Mammary epithelial cell (primary cell): ENCODE measurements at regions not wholly inside any gene's neighbourhood (a gene's known extent, or its start where the extent isn't known, plus 50 kb on each side); places are given as distances from the start of the nearest gene placed in this dataset.

ENCODE experiments used
- EZH2 ChIP-seq: IDR thresholded peaks from 2 replicates; pipeline ENCODE4 v1.6.1; 2012; ENCODE audit warnings: low read length, inconsistent platforms, borderline replicate concordance
- TF ChIP-seq, protein P1 (sequence below), 2 donors: IDR thresholded peaks in 1 of 2; conservative IDR thresholded peaks in 1 of 2; 2 replicates each; pipeline ENCODE4 v1.5.1; 2011 to 2012; ENCODE audit warnings: inconsistent platforms in 2 of 2, low read length in 2 of 2, mild to moderate bottlenecking in 2 of 2, control low read depth in 1 of 2, low read depth in 1 of 2; ENCODE audit not compliant: insufficient read depth in 1 of 2; ENCODE audit errors: extremely low read depth in 1 of 2

GRCh38 chr13:54980651-54981050 lies 1952.0 kb downstream of the OLFM4 start:
- TF ChIP-seq, protein P1, sequence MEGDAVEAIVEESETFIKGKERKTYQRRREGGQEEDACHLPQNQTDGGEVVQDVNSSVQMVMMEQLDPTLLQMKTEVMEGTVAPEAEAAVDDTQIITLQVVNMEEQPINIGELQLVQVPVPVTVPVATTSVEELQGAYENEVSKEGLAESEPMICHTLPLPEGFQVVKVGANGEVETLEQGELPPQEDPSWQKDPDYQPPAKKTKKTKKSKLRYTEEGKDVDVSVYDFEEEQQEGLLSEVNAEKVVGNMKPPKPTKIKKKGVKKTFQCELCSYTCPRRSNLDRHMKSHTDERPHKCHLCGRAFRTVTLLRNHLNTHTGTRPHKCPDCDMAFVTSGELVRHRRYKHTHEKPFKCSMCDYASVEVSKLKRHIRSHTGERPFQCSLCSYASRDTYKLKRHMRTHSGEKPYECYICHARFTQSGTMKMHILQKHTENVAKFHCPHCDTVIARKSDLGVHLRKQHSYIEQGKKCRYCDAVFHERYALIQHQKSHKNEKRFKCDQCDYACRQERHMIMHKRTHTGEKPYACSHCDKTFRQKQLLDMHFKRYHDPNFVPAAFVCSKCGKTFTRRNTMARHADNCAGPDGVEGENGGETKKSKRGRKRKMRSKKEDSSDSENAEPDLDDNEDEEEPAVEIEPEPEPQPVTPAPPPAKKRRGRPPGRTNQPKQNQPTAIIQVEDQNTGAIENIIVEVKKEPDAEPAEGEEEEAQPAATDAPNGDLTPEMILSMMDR (conservative IDR thresholded peaks at IDR 0.05 in 1 of 2, IDR thresholded peaks at IDR 0.05 in 1 of 2; ENCODE audit: extremely low read depth in 1 of 2, insufficient read depth in 1 of 2, low read depth in 1 of 2, low read length in 2 of 2), result no peak
- no peak for TF ChIP-seq EZH2
